GM12865 (cell line): ENCODE measurements at regions not wholly inside any gene's neighbourhood (a gene's known extent, or its start where the extent isn't known, plus 50 kb on each side); places are given as distances from the start of the nearest gene placed in this dataset.
"Not testable (repeated sequence)": the region's sequence is repeated elsewhere in the genome, so short reads cannot be mapped to it uniquely, and the experiment has no call there.

Experiments used
- DNase-seq: peaks from one replicate; pipeline ENCODE4 v3.0.0; 2010; ENCODE audit warnings: low read depth
- H3K4me3 ChIP-seq: 2 replicates; pipeline ENCODE4 v1.5.1; 2011; ENCODE audit warnings: mild to moderate bottlenecking, low read depth, low read length, control low read depth
- CTCF ChIP-seq: IDR thresholded peaks from 2 replicates; pipeline ENCODE4 v1.5.1; 2011; ENCODE audit warnings: low read length, control low read depth, low read depth, inconsistent platforms; ENCODE audit not compliant: insufficient read depth; ENCODE audit errors: missing control alignments

- peak overlapping the region; percentile 60 for H3K4me3 ChIP-seq
- DNase-seq, result peak; percentile 18
- TF ChIP-seq CTCF, result no peak
These were observed 60.9 kb upstream of the EEF2KMT start for GRCh38 chr16:5158494-5158893.

- H3K4me3 ChIP-seq, result not testable (repeated sequence)
- peak; percentile 88 for DNase-seq
These were observed 58.9 kb upstream of the EEF2KMT start for GRCh38 chr16:5156486-5156885.

- H3K4me3 ChIP-seq, result not testable (repeated sequence)
- peak; percentile 25 for DNase-seq
These were observed 56.4 kb upstream of the EEF2KMT start for GRCh38 chr16:5154006-5154405.

GRCh38 chr16:5151409-5151808 lies 53.8 kb upstream of the EEF2KMT start:
- DNase-seq, result not testable (repeated sequence)

More at GRCh38 chr16:5151409-5151808, 53.8 kb upstream of the EEF2KMT start:
- not testable (repeated sequence) for H3K4me3 ChIP-seq
